ENCODE measurements at regions not wholly inside any gene's neighbourhood (a gene's known extent, or its start where the extent isn't known, plus 50 kb on each side); places are given as distances from the start of the nearest gene placed in this dataset.
"Not testable (repeated sequence)": the region's sequence is repeated elsewhere in the genome, so short reads cannot be mapped to it uniquely, and the experiment has no call there.

DNA sequence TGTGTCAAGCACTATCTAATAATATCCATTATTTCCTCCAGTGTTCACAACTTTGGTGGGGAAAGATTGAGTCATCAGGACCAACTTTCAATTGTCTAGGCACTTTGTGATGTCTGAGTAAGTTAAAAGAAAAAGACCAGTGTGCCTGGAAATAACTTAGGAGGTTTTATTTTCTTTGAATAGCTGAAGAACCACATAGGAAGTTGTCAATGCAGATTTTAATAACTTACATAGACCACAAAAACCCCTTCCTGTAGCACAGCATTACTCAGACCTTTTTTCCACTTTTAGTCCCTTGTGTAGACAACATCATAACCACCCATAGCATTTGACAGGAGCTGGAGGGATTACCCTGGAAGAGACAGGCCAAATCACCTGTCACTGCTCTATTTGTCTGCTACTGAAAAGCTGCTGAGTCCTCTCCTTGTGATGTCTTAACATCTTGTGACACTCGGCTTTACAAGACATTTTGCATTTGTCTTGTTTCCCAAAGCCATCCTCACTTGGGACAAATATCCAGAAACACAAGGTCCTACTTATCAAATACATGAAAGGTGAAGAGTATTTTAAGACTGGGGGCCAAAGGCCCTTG, 241.5 kb upstream of the PTER start:
- ChIA-PET CTCF (no interaction called here), POLR2A (no interaction called here)
- intact Hi-C loops (cut with micrococcal nuclease): loop anchor here (1.0 kb wide), 2 partner anchors 241 to 622 kb away; partner anchors contain the start of gene RSU1
- Mint-ChIP-seq H3K4me3 (no peak overlapping the region), H3K4me1 (ENCODE audit: low read depth) (peaks cover 13% of the 10 kb centered on the region), H3K36me3 (no peaks in the 10 kb centered on the region), H3K27ac (no peak overlapping the region), H3K9me3 (no peaks in the 10 kb centered on the region), H3K27me3 (peaks cover 1% of the 10 kb centered on the region)
- DNase-seq: no peak

DNA sequence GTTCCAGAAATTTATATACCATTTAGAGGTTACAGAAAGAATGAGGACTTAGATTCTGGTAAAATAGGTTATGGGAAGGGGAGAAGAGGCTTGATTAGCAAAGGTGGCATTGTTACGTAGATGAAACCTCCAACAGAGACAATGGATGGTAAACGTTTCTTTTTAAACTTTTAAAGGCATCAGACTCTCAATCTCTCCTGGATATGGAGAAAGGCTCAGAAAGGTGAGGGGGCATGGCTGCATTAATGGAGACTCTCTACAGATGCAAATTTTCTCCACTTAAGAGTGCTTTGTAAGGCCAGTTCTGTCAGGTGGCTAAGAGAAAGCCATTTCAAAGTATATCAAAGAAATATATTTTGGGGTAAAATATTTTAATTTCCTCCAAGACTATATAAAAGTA, 240.9 kb upstream of the PTER start:
- DNase-seq: no peak
- intact Hi-C loops (cut with micrococcal nuclease): loop anchor here (1.0 kb wide), 2 partner anchors 240 to 621 kb away; partner anchors contain the start of gene RSU1
- Mint-ChIP-seq H3K4me1 (ENCODE audit: low read depth) (peaks cover 13% of the 10 kb centered on the region), H3K9me3 (peaks cover 3% of the 10 kb centered on the region), H3K27ac (no peak overlapping the region), H3K4me3 (no peak overlapping the region), H3K27me3 (no peaks in the 10 kb centered on the region), H3K36me3 (no peaks in the 10 kb centered on the region)
- ChIA-PET POLR2A (no interaction called here), CTCF (no interaction called here)

DNA sequence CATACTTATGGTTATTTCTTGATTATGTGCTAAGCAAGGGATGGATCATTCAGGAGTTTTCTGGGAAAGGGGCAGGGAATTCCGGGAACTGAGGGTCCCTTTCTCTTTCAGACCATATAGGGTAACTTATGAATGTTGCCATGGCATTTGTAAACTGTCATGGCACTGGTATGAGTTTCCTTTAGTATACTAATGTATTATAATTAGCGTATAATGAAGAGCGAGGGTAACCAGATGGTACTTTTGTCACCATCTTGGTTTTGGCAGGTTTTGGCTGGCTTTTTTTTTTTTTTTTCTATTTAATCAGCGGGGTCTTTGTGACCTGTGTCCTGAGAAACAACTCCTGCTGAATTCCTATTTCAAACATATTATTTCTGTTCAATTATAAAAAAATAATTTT, 237.6 kb upstream of the PTER start:
- H3K27ac Mint-ChIP-seq: no peak overlapping the region
- DNase-seq: no peak
- intact Hi-C loops (cut with micrococcal nuclease): no loop called here
- ChIA-PET POLR2A (no interaction called here), CTCF (no interaction called here)
- H3K27me3 Mint-ChIP-seq: no peaks in the 10 kb centered on the region
- peaks cover 3% of the 10 kb centered on the region for H3K9me3 Mint-ChIP-seq
- H3K36me3 Mint-ChIP-seq: no peaks in the 10 kb centered on the region
- peaks cover 13% of the 10 kb centered on the region for H3K4me1 Mint-ChIP-seq (ENCODE audit: low read depth)
- H3K4me3 Mint-ChIP-seq: no peak overlapping the region

DNA sequence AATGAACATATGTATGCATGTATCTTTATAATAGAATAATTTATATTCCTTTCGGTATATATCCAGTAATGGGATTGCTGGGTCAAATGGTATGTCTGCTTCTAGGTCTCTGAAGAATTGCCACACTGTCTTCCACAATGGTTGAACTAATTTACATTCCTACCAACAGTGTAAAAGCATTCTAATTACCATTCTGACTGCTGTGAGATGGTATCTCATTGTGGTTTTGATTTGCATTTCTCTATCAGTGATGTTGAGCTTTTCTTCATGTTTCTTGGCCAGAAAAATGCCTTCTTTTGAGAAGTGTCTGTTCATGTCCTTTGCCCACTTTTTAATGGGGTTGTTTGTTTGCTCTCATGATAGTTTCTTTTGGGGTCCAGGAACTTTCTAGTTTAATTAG, 213.2 kb upstream of the PTER start:
- intact Hi-C loops (cut with micrococcal nuclease); H3K4me1 Mint-ChIP-seq (ENCODE audit: low read depth); H3K27me3 Mint-ChIP-seq; DNase-seq; H3K4me3 Mint-ChIP-seq; H3K27ac Mint-ChIP-seq; CTCF ChIA-PET; POLR2A ChIA-PET; H3K36me3 Mint-ChIP-seq: not testable (repeated sequence)
- H3K9me3 Mint-ChIP-seq: peaks cover 42% of the 10 kb centered on the region

DNA sequence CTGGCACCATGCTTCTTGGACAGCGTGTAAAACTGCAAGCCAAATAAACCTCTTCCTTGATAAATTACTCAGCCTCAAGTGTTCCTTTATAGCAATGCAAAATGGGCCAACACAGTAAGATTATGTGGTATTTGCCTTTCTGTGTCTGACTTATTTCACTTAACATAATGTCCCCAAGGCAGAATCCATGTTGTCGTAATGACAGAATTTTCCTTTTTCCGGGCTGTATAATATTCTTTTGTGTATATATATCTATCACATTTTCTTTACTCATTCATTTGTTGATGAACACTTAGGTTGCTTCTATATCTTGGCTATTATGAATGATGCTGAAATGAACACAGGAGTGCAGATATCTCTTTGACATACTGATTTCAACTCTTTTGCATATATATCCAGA, 209.1 kb upstream of the PTER start:
- intact Hi-C loops (cut with micrococcal nuclease): no loop called here
- CTCF ChIA-PET: no interaction called here
- Mint-ChIP-seq H3K4me1 (ENCODE audit: low read depth) (no peaks in the 10 kb centered on the region), H3K36me3 (no peaks in the 10 kb centered on the region), H3K9me3 (peaks cover 32% of the 10 kb centered on the region), H3K4me3 (no peak overlapping the region), H3K27ac (no peak overlapping the region), H3K27me3 (peaks cover 2% of the 10 kb centered on the region)
- DNase-seq: no peak
- POLR2A ChIA-PET: no interaction called here

DNA sequence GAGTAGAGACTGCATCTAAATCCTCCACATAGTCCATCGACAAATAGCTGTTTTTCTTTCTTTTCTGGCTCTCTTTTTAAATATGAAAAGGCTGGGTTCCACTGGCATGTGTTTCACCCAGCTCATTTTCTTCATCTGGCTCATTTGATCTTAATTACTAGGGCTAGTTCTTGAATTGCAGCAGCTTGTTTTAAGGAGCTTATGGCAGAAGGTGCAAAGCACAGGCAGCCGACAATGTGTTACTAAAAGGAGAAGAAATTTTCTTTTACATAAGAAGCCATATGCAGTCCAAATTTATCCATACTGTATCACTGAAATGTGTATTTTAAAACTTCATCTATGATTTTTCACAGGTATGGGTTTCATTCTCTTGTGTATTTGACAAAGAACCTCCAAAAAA, 205.6 kb upstream of the PTER start:
- ChIA-PET POLR2A (no interaction called here), CTCF (no interaction called here)

DNA sequence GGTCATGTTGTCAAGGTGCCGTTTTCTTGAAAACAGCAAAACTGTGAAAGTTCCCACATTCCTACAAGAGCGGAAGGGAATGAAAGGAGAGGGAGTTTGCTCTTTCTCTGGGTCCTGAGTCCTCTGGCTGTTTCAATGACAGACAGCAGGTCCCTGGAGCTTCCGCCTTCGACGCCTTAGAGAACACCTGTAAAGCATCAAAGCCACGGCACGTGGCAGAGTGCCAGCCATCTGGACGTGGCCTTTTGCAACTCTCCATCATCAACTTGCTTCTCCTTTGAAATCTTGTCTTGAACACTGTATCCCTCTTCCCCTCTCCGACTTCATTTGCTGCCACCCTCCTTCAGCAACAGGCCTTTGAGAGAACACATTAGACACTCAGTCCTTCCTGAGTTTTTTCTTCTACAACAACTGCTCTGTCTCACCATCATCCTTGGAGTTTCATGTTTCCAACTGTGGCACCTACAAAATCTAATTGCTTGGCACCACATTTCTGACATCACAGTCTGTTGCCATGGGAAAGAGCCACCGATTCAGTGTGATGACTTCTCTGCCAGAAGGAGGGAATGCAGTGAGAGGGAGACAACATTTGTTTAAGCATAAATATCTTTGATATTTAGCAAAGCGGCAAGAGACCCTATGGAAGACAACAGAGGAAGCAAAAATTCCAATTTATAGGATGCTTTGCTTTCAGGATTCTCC, 204.9 kb upstream of the PTER start:
- Mint-ChIP-seq H3K4me3 (no peak overlapping the region), H3K4me1 (ENCODE audit: low read depth) (no peaks in the 10 kb centered on the region), H3K27ac (no peak overlapping the region), H3K36me3 (no peaks in the 10 kb centered on the region), H3K9me3 (peaks cover 11% of the 10 kb centered on the region), H3K27me3 (peaks cover 2% of the 10 kb centered on the region)
- intact Hi-C loops (cut with micrococcal nuclease): no loop called here
- POLR2A ChIA-PET: interaction anchor here (0.6 kb wide), 1 partner anchor 430 kb away, joined by 3 read pairs; no protein-coding TSS in a partner anchor
- no peak for DNase-seq
- CTCF ChIA-PET: no interaction called here

More for the DNA sequence above, 205.6 kb upstream of the PTER start:
- Mint-ChIP-seq H3K27ac (no peak overlapping the region), H3K36me3 (no peaks in the 10 kb centered on the region), H3K27me3 (peaks cover 2% of the 10 kb centered on the region), H3K4me3 (no peak overlapping the region), H3K4me1 (ENCODE audit: low read depth) (no peaks in the 10 kb centered on the region), H3K9me3 (peaks cover 11% of the 10 kb centered on the region)
- intact Hi-C loops (cut with micrococcal nuclease): no loop called here
- DNase-seq: no peak

DNA sequence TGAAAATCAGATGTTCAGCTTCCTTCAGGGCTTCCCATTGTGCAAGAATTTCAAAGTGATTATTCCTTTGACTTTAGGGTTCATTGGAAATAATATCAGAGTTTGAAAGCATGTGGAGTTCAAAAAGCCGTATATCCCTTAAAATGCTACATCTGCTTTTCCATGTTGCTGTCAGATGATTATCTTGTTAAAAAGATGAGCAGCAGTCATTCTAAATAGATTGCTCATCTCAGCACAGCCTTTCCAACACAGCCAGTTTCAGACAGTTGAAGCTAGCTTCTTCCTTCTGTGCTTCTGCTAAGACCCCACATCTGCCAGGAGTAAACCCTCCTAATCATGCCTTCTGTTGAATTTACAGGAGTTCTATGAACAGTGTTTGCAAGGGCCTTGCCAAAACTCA, 204.4 kb upstream of the PTER start:
- DNase-seq: no peak
- no peak overlapping the region for H3K27ac Mint-ChIP-seq
- H3K9me3 Mint-ChIP-seq: peaks cover 8% of the 10 kb centered on the region
- no peak overlapping the region for H3K4me3 Mint-ChIP-seq
- no peaks in the 10 kb centered on the region for H3K4me1 Mint-ChIP-seq (ENCODE audit: low read depth)
- intact Hi-C loops (cut with micrococcal nuclease): no loop called here
- H3K27me3 Mint-ChIP-seq: peaks cover 2% of the 10 kb centered on the region
- ChIA-PET CTCF (no interaction called here), POLR2A (no interaction called here)
- no peaks in the 10 kb centered on the region for H3K36me3 Mint-ChIP-seq

DNA sequence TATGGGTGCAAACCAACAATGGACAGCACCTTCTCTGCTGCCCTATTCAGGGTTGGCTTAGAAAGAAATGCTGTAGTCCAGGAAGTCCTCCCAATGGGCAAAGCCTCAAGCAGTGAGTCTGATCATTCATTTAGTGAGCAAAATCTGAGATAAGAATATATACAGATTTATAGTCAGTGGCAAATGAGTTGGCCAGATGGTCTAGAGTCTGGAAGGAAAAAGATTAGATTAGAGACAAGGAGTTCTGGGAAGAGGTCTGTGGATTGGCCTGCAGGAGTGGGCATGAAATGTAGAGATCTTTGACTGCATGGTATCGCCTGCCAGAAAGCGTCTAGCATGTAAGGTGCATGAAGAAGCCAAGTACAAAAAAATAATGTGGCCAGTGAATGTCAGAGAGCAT, 201.9 kb upstream of the PTER start:
- H3K4me1 Mint-ChIP-seq (ENCODE audit: low read depth): no peaks in the 10 kb centered on the region
- ChIA-PET CTCF (no interaction called here), POLR2A (no interaction called here)
- H3K27ac Mint-ChIP-seq: no peak overlapping the region
- no peak overlapping the region for H3K4me3 Mint-ChIP-seq
- no peaks in the 10 kb centered on the region for H3K36me3 Mint-ChIP-seq
- peaks cover 3% of the 10 kb centered on the region for H3K9me3 Mint-ChIP-seq
- H3K27me3 Mint-ChIP-seq: peaks cover 2% of the 10 kb centered on the region
- DNase-seq: no peak
- intact Hi-C loops (cut with micrococcal nuclease): no loop called here

DNA sequence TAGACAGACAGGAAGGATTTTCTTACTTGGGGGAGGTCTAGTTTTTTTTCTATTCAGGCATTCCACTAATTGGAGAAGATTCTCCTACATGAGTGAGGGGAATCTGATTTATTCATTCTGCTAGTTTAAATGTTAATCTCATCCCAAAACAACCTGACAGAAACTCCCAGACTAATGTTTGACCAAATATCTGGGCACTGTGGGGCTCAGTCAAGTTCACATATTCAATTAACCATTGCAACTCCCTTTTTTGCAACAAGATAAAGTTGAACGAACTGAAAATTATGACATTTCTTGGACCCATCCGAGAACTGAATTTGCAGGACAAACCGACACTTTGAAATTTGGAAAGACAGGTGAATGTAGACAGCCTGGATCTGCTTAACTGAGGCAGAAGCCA, 194.4 kb upstream of the PTER start:
- DNase-seq: no peak
- no peak overlapping the region for H3K4me3 Mint-ChIP-seq
- POLR2A ChIA-PET: no interaction called here
- H3K27me3 Mint-ChIP-seq: peaks cover 4% of the 10 kb centered on the region
- no peaks in the 10 kb centered on the region for H3K4me1 Mint-ChIP-seq (ENCODE audit: low read depth)
- H3K27ac Mint-ChIP-seq: no peak overlapping the region
- CTCF ChIA-PET: no interaction called here
- no peaks in the 10 kb centered on the region for H3K36me3 Mint-ChIP-seq
- intact Hi-C loops (cut with micrococcal nuclease): no loop called here
- peaks cover 5% of the 10 kb centered on the region for H3K9me3 Mint-ChIP-seq

DNA sequence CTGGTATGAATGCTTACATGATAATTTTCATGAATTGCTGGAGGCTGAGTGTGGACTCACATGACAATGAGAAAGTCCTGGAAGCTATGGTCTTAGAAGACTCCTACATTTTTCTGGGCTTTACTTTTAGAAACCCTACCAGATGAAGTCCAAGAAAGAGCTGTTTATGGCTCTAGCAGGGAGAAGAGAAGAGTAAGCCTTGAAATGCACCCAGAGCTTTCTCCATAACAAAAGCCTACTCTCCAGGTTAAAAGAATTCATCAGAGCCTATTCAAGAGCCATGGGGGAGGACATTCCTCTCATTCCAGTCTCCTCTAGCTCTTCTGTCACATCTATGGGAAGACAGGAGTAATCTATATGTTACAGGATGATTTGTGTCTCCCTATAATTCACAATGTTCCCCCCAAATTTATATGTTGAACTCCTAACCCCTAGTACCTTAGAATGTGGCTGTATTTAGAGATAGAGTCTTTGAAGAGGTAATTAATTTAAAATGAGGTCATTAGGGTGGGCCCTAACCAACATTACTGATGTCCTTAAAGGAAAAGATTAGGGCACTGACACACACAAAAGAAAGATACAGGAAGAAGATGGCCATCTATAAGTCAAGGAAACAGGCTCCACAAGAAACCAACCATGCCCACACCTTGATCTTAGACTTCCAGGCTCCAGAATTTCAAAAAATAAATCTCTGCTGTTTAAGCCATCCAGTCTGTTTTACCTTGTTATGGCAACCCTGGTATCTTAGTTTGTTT, 193.8 kb upstream of the PTER start:
- CTCF ChIA-PET: no interaction called here
- Mint-ChIP-seq H3K27me3 (peaks cover 4% of the 10 kb centered on the region), H3K27ac (no peak overlapping the region), H3K4me3 (no peak overlapping the region), H3K4me1 (ENCODE audit: low read depth) (no peaks in the 10 kb centered on the region), H3K9me3 (peaks cover 5% of the 10 kb centered on the region), H3K36me3 (no peaks in the 10 kb centered on the region)
- no peak for DNase-seq
- POLR2A ChIA-PET: no interaction called here
- intact Hi-C loops (cut with micrococcal nuclease): no loop called here

DNA sequence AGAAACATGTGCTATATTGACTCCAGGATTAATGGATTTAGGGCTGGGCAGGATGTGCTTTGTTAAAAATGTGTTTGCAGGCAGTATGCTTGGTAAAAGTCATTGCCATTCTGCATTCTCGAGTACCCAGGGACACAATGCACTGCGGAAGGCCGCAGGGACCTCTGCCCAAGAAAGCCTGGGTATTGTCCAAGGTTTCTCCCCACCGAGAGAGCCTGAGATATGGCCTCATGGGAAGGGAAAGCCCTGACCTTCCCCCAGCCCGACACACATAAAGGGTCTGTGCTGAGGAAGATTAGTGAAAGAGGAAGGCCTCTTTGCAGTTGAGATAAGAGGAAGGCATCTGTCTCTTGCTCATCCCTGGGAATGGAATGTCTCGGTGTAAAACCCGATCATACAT, 186.7 kb upstream of the PTER start:
- H3K36me3 Mint-ChIP-seq; H3K4me1 Mint-ChIP-seq (ENCODE audit: low read depth); H3K9me3 Mint-ChIP-seq; intact Hi-C loops (cut with micrococcal nuclease); H3K4me3 Mint-ChIP-seq; H3K27me3 Mint-ChIP-seq; H3K27ac Mint-ChIP-seq; POLR2A ChIA-PET; CTCF ChIA-PET; DNase-seq: not testable (repeated sequence)

DNA sequence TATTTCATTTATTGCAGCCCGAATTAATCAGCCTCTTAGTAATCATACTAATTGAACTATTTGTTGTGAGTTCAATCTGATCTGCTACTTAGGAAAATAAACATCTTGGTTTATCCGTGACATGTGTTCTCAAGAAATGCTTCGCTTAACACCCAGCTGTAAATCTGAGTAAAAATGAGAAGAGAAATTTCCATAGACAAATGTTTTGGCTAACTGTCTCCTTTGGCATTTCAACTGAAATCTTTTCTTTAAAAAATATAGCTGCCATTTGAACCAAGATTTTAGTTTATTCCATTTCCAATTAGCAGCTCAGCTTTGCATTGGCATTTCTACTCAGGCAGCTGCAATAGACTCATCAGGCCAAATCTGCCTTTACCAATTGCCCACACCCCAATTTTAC, 180.5 kb upstream of the PTER start:
- H3K4me3 Mint-ChIP-seq: no peak overlapping the region
- H3K27me3 Mint-ChIP-seq: no peaks in the 10 kb centered on the region
- DNase-seq: no peak
- POLR2A ChIA-PET: no interaction called here
- H3K9me3 Mint-ChIP-seq: peaks cover 9% of the 10 kb centered on the region
- CTCF ChIA-PET: no interaction called here
- no peaks in the 10 kb centered on the region for H3K36me3 Mint-ChIP-seq
- intact Hi-C loops (cut with micrococcal nuclease): no loop called here
- no peaks in the 10 kb centered on the region for H3K4me1 Mint-ChIP-seq (ENCODE audit: low read depth)
- no peak overlapping the region for H3K27ac Mint-ChIP-seq
